NT2/D1 (cell line): ENCODE measurements at regions not wholly inside any gene's neighbourhood (a gene's known extent, or its start where the extent isn't known, plus 50 kb on each side); places are given as distances from the start of the nearest gene placed in this dataset.

ENCODE experiments used
- DNase-seq: peaks from one replicate; pipeline ENCODE4 v3.0.0-alpha.2; 2011; ENCODE audit warnings: low read depth, low spot score
- H3K27me3 ChIP-seq: 2 replicates; pipeline ENCODE4 v1.6.0; 2011; ENCODE audit warnings: mild to moderate bottlenecking; ENCODE audit not compliant: insufficient read length, insufficient read depth
- H3K36me3 ChIP-seq: 2 replicates; pipeline ENCODE4 v1.6.1; 2011; ENCODE audit warnings: mild to moderate bottlenecking, low read length, mixed read lengths; ENCODE audit not compliant: insufficient read depth, insufficient read length
- H3K4me1 ChIP-seq: 2 replicates; pipeline ENCODE4 v1.5.1; 2011; ENCODE audit not compliant: insufficient read depth, insufficient read length
- H3K4me3 ChIP-seq: 2 replicates; pipeline ENCODE4 v1.5.1; 2011; ENCODE audit warnings: low read depth; ENCODE audit not compliant: insufficient read length
- H3K9ac ChIP-seq: 2 replicates; pipeline ENCODE4 v1.6.0; 2011; ENCODE audit warnings: low read depth; ENCODE audit not compliant: insufficient read length
- H3K9me3 ChIP-seq: 2 replicates; pipeline ENCODE4 v1.5.1; 2011; ENCODE audit warnings: mild to moderate bottlenecking, low read length; ENCODE audit not compliant: insufficient read depth
- SUZ12 ChIP-seq: IDR thresholded peaks from 2 replicates; pipeline ENCODE4 v1.6.1; 2011; ENCODE audit not compliant: insufficient read length, insufficient read depth; ENCODE audit errors: extremely low read depth
- YY1 ChIP-seq: IDR thresholded peaks from 2 replicates; pipeline ENCODE4 v1.6.1; 2011; ENCODE audit not compliant: insufficient read length, insufficient read depth
- ZNF274 ChIP-seq: IDR thresholded peaks from 2 replicates; pipeline ENCODE4 v1.6.1; 2011; ENCODE audit warnings: mild to moderate bottlenecking, low read depth, low read length

DNA sequence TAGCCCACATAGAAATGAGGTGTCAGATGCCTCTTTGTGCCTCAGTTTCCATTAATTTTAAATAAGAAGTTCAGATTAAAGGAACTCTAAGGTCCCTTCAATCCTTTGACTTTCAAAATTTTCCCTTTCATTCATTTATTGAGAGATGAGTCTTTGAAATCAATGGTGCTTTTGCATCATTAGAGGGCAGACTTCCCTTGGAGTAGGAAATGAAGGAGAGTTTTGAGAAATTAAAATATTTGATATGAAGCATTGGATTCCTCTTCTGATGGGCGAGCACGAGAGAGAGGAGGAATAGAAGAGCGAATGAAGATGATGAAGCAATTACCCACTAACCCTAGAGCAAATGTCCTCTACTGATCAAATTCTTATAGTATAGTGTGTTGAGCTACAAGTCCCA is 105.7 kb downstream of the EDN1 start:
- no peaks in the 10 kb centered on the region for H3K36me3 ChIP-seq
- H3K4me1 ChIP-seq = no peaks in the 10 kb centered on the region
- H3K27me3 ChIP-seq = no peaks in the 10 kb centered on the region
- TF ChIP-seq YY1 (no peak), ZNF274 (no peak), SUZ12 (no peak)
- H3K9me3 ChIP-seq = no peaks in the 10 kb centered on the region
- H3K4me3 ChIP-seq = no peak overlapping the region
- no peak overlapping the region for H3K9ac ChIP-seq
- no peak for DNase-seq

DNA sequence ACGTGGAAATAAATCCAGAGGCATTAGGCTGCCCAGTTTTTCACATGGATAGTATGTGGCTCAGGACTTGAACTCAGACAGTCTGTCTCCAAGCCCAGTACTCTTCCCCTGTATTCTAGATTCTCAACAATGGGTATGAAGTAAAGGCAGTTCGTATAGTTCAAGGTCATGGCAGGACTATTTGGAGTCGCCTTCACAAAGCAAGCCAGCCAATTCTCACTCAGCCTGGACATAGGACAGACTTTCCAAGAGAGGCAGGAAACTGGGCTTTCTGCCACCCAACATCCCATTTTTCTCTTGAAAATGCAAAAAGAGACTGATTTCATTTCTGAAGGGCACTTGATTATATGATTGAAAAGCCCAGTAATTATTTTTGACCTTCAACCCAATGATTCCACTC is 111.0 kb downstream of the EDN1 start:
- no peak for DNase-seq
- Histone ChIP-seq H3K9me3 (no peaks in the 10 kb centered on the region), H3K9ac (no peak overlapping the region), H3K4me3 (no peak overlapping the region), H3K36me3 (no peaks in the 10 kb centered on the region), H3K27me3 (no peaks in the 10 kb centered on the region), H3K4me1 (no peaks in the 10 kb centered on the region)
- no peak for TF ChIP-seq SUZ12
- no peak for TF ChIP-seq YY1
- TF ChIP-seq ZNF274 = no peak

DNA sequence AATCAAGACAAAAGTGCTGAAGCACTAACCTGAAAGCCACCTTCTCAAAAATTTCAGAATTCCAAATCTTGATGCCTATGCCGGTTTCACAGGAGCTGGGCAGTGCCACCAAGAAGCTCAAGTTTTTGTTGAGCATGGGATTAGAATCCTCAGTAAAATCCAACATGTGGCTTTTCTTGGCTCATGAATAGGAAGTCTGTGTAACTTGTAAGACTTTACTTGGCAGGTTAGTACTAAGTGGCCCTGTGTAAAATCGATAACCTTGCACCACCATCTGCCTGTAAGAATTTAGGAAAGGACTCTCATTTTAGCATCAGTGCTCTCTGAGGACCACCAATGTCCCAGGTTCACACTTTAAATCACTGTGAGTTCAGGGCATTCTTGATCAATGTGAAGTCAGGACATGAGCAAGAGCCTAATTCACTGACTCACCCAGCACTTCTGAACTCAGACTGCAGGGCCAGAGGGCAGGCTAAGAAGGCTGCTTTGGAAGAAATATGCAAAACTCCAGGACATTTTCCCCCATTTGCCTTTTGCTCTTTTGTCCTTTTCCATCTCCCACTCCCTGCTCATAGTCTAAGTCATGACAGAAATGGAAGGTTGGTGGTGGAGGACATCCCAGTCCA is 113.2 kb downstream of the EDN1 start:
- Histone ChIP-seq H3K4me1 (no peaks in the 10 kb centered on the region), H3K9me3 (no peaks in the 10 kb centered on the region), H3K36me3 (no peaks in the 10 kb centered on the region), H3K4me3 (no peak overlapping the region), H3K27me3 (no peaks in the 10 kb centered on the region), H3K9ac (no peak overlapping the region)
- TF ChIP-seq ZNF274 = no peak
- no peak for DNase-seq

DNA sequence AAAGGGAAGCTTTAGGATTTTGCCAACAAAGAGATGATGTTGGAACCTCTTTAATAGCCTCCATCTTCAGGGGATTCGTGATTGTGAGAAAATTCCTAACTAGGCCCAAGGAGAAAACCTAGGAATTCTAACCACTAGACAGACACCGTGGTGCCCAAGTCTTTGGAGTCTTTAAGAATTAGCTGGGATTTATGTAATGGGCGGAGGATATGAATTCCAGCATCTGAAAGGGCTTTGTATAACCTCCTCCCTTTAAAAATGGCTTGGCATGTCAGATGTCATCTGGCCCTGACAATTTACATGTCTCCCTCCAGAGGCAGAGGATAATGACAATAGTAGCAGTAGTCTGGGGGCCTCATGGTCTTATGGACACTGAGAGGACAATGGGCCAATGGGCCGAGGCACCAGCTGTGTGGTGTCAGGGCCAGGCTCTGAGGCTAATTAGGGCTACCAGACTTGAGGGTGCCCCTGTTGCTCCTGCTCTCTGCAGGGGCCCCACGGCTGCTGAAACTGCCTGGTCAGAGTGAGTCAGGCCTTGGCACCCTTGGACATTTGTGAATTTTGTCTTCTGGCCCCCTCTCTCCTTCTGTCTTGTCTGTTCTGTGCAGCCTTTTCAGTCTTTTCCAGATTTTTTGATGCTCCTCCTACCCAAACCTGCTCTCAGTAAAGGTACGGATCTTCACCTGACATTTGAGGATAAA is 113.9 kb downstream of the EDN1 start:
- no peaks in the 10 kb centered on the region for H3K4me1 ChIP-seq
- H3K36me3 ChIP-seq = no peaks in the 10 kb centered on the region
- no peaks in the 10 kb centered on the region for H3K27me3 ChIP-seq
- no peak overlapping the region for H3K9ac ChIP-seq
- H3K9me3 ChIP-seq = no peaks in the 10 kb centered on the region
- TF ChIP-seq SUZ12 (no peak), YY1 (no peak), ZNF274 (no peak)
- no peak overlapping the region for H3K4me3 ChIP-seq
- DNase-seq = no peak

DNA sequence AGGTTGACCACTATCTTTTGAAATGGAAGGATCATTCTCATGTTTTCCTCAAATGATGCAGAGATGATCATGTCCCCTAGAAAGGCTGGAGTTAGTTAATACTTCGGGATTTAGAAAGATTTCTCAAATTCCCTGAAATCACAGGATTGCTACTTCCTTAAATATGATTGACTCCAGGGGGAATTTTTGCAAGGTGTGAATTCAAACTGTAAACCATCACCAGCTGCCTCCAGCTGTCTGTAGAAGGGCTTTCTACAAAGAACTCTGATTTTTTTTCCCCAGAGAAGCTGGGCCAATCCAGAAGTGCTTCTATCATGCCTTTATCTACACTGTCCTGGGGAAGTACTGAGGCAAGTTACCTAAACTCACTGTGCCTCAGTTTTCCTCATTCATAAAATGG is 114.5 kb downstream of the EDN1 start:
- H3K36me3 ChIP-seq = no peaks in the 10 kb centered on the region
- TF ChIP-seq YY1 = no peak
- TF ChIP-seq ZNF274 = no peak
- no peak for TF ChIP-seq SUZ12
- H3K4me3 ChIP-seq = no peak overlapping the region
- DNase-seq = no peak
- no peaks in the 10 kb centered on the region for H3K27me3 ChIP-seq
- H3K9ac ChIP-seq = no peak overlapping the region
- no peaks in the 10 kb centered on the region for H3K9me3 ChIP-seq
- H3K4me1 ChIP-seq = no peaks in the 10 kb centered on the region

DNA sequence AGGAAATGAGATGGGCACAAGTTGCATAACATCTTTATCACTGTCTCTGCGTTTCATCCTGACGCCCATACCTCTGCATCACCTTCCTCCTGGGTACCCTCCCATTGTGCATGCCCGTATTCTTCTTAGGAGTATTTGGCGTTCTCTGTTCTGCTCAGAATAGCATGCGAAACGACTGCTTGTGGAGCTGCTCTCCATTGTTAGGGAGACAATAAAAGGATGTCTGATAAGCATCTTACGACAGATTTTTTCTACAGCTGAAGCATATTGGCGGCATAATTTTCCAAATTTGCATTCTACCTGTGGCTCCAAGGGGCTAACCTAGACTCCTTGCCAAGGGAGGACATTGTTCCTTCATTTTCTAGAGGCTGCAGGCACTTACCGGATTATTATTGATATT is 118.6 kb downstream of the EDN1 start:
- Histone ChIP-seq H3K4me3 (no peak overlapping the region), H3K36me3 (no peaks in the 10 kb centered on the region), H3K27me3 (no peaks in the 10 kb centered on the region), H3K4me1 (no peaks in the 10 kb centered on the region), H3K9me3 (peaks cover 8% of the 10 kb centered on the region), H3K9ac (no peak overlapping the region)
- no peak for DNase-seq
- TF ChIP-seq ZNF274 = no peak
- no peak for TF ChIP-seq SUZ12
- TF ChIP-seq YY1 = no peak

DNA sequence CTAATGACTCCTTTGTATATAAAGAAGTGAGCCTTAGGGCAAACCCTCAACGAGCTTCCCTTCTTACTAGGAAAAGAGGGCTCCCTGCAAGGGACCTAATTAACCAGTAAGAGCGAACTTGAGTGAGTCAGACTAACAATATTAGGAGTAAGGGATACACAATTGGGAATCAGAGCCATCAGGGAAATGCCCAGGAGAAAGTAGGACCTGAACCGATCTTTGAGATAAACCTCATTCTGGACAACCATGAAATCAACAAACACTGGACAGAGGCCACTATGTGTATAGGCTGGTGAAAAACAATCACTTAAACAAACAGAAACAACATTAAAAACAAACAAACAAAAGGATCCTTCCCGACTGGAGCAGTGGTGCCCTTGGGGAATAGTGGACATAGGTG is 120.8 kb downstream of the EDN1 start:
- DNase-seq = no peak
- H3K36me3 ChIP-seq = no peaks in the 10 kb centered on the region
- H3K9me3 ChIP-seq = peaks cover 8% of the 10 kb centered on the region
- TF ChIP-seq YY1 (no peak), ZNF274 (no peak), SUZ12 (no peak)
- no peak overlapping the region for H3K9ac ChIP-seq
- H3K4me1 ChIP-seq = no peaks in the 10 kb centered on the region
- no peak overlapping the region for H3K4me3 ChIP-seq
- no peaks in the 10 kb centered on the region for H3K27me3 ChIP-seq
